SU-DHL-6 (cell line): ENCODE measurements at regions not wholly inside any gene's neighbourhood (a gene's known extent, or its start where the extent isn't known, plus 50 kb on each side); places are given as distances from the start of the nearest gene placed in this dataset.

ENCODE experiments used
- H2AFZ ChIP-seq: fragments of 200-600 bp; sonication (generic); 2 replicates; pipeline ENCODE4 v1.6.1; 2014; ENCODE audit warnings: low read depth, mild to moderate bottlenecking, moderate library complexity, mixed read lengths, antibody characterized with exemption, low read length; ENCODE audit not compliant: severe bottlenecking
- H3F3A ChIP-seq: fragments of 200-600 bp; shearing (Covaris generic); 2 replicates; pipeline ENCODE4 v1.6.0; 2016; ENCODE audit warnings: antibody characterized with exemption, mild to moderate bottlenecking; ENCODE audit not compliant: insufficient read depth
- H3K27ac ChIP-seq: fragments of 200-600 bp; sonication (generic); 2 replicates; pipeline ENCODE4 v1.5.1; 2016; ENCODE audit warnings: low read depth, mild to moderate bottlenecking, low read length, moderate library complexity, mixed read lengths
- H3K27me3 ChIP-seq: fragments of 200-600 bp; sonication (generic), shearing (Covaris generic); 2 replicates; pipeline ENCODE4 v1.6.0; 2014; ENCODE audit warnings: mild to moderate bottlenecking, low read length
- H3K36me3 ChIP-seq: fragments of 200-600 bp; sonication (generic); 2 replicates; pipeline ENCODE4 v1.6.1; 2014; ENCODE audit warnings: mild to moderate bottlenecking, low read length, mixed read lengths
- H3K4me2 ChIP-seq: fragments of 300-600, 200-600 bp; shearing (Covaris generic), sonication (generic); 2 replicates; pipeline ENCODE4 v1.6.0; 2014; ENCODE audit warnings: low read length, low read depth, mild to moderate bottlenecking; ENCODE audit not compliant: poor library complexity, severe bottlenecking
- H3K4me3 ChIP-seq: fragments of 200-600 bp; sonication (generic); 2 replicates; pipeline ENCODE4 v1.5.1; 2014; ENCODE audit warnings: antibody characterized with exemption, low read length, mild to moderate bottlenecking, mixed read lengths; ENCODE audit not compliant: insufficient read depth, poor library complexity, severe bottlenecking
- H3K79me2 ChIP-seq: fragments of 200-600 bp; sonication (generic); 2 replicates; pipeline ENCODE4 v1.6.1; 2014; ENCODE audit warnings: mild to moderate bottlenecking, low read length, moderate library complexity; ENCODE audit not compliant: insufficient read depth
- H3K9ac ChIP-seq: fragments of 200-600 bp; sonication (generic); 2 replicates; pipeline ENCODE4 v1.7.0; 2014; ENCODE audit warnings: mild to moderate bottlenecking, low read length
- H3K9me2 ChIP-seq: fragments of 200-600 bp; sonication (generic); replicated peaks from 2 replicates; pipeline ENCODE4 v1.6.1; 2014; ENCODE audit warnings: low read length; ENCODE audit not compliant: insufficient read depth
- H3K9me3 ChIP-seq: fragments of 200-600 bp; sonication (generic); 2 replicates; pipeline ENCODE4 v1.6.1; 2014; ENCODE audit warnings: low read length, mixed read lengths; ENCODE audit not compliant: insufficient read depth
- H4K20me1 ChIP-seq: fragments of 200-600 bp; sonication (generic); 2 replicates; pipeline ENCODE4 v1.6.1; 2014; ENCODE audit warnings: low read depth, mild to moderate bottlenecking, antibody characterized with exemption, low read length, moderate library complexity, mixed read lengths
- EZH2phosphoT487 ChIP-seq: fragments of 200-600 bp; sonication (generic), shearing (Covaris generic); conservative IDR thresholded peaks from 2 replicates; pipeline ENCODE4 v1.6.1; 2018; ENCODE audit warnings: mild to moderate bottlenecking, antibody characterized with exemption, low read length, moderate library complexity, mixed read lengths
- TF ChIP-seq, protein P1 (sequence below): fragments of 200-600 bp; sonication (generic); IDR thresholded peaks from one replicate; pipeline ENCODE4 v1.5.1; 2017; ENCODE audit warnings: antibody characterized with exemption, mild to moderate bottlenecking, low read length, moderate library complexity; ENCODE audit not compliant: insufficient read depth, poor library complexity, severe bottlenecking

DNA sequence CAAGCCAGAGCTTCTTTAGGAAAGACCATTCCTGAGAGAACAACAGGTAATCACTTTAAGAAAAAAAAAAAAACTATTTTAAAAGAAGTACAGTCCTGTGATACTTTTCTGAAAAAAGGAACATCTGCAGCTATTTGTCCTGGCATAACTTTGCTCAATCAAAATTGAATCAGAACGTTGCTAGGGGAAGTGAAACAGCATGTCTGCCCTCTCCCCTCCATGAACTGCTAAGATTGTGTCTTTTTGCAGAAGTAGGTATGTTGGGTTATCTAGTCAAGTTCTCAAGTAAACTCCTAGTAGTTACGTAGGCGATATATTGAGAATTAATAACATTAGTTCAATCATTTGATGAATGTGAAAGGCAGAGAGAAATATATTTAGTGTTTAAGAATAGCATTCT is 1013.3 kb downstream of the TUSC7 start:
- Histone ChIP-seq H3K9me2 (no peaks in the 10 kb centered on the region), H3F3A (no peaks in the 10 kb centered on the region), H4K20me1 (no peaks in the 10 kb centered on the region), H3K9ac (no peak overlapping the region), H3K4me2 (no peak overlapping the region), H3K27me3 (no peaks in the 10 kb centered on the region), H3K4me3 (no peak overlapping the region), H3K27ac (no peak overlapping the region), H3K79me2 (no peaks in the 10 kb centered on the region), H3K36me3 (no peaks in the 10 kb centered on the region), H3K9me3 (no peaks in the 10 kb centered on the region), H2AFZ (no peak overlapping the region)
- no peak for TF ChIP-seq EZH2phosphoT487
- TF ChIP-seq, protein P1, sequence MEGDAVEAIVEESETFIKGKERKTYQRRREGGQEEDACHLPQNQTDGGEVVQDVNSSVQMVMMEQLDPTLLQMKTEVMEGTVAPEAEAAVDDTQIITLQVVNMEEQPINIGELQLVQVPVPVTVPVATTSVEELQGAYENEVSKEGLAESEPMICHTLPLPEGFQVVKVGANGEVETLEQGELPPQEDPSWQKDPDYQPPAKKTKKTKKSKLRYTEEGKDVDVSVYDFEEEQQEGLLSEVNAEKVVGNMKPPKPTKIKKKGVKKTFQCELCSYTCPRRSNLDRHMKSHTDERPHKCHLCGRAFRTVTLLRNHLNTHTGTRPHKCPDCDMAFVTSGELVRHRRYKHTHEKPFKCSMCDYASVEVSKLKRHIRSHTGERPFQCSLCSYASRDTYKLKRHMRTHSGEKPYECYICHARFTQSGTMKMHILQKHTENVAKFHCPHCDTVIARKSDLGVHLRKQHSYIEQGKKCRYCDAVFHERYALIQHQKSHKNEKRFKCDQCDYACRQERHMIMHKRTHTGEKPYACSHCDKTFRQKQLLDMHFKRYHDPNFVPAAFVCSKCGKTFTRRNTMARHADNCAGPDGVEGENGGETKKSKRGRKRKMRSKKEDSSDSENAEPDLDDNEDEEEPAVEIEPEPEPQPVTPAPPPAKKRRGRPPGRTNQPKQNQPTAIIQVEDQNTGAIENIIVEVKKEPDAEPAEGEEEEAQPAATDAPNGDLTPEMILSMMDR, result no peak

DNA sequence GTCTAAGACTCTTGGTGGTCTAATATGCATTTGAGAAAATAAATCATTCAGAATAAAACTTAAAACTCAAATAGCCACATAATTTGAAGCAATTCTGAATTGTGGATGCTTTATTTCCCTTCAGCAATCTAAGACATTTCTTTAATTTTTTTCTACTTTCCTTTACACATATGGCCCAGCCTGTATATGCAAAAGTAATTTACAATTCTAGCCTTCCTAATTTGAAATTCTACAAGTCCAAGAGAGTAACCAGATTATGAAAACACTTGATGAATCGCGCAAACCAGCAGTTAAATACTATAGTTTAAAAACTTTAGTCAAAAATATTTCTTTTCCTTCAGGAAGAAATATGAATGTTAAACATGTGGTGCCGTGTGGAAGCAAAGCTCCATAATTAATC is 1014.2 kb downstream of the TUSC7 start:
- no peaks in the 10 kb centered on the region for H3K79me2 ChIP-seq

DNA sequence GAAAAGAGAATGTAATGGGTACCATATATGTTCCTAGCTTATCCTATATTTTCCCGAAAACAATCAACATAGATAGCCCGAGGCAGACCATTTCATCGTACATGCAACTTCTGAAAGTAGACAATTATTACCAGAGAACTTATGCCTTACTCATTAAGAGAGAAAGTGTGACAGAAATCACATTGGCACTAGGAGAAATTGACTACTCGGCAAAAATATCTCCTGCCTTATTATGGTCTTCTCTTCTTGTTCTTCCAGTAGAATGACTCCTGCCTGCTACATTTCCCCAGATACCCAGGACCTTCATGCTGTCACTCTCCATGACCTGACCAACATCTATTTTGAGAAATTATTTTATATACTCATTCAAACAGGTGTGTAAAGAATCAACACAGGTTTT is 1015.7 kb downstream of the TUSC7 start:
- no peaks in the 10 kb centered on the region for H3K79me2 ChIP-seq
- H3K27ac ChIP-seq, result no peak overlapping the region
- H3K4me3 ChIP-seq, result no peak overlapping the region
- H3K27me3 ChIP-seq, result no peaks in the 10 kb centered on the region
- no peak overlapping the region for H2AFZ ChIP-seq
- no peaks in the 10 kb centered on the region for H3K36me3 ChIP-seq
- no peak overlapping the region for H3K9ac ChIP-seq
- H4K20me1 ChIP-seq, result no peaks in the 10 kb centered on the region
- H3K9me2 ChIP-seq, result no peaks in the 10 kb centered on the region
- no peaks in the 10 kb centered on the region for H3F3A ChIP-seq
- TF ChIP-seq, protein P1, result no peak
- TF ChIP-seq EZH2phosphoT487, result no peak
- H3K4me2 ChIP-seq, result no peak overlapping the region
- no peaks in the 10 kb centered on the region for H3K9me3 ChIP-seq

More for the DNA sequence above, 1014.2 kb downstream of the TUSC7 start:
- Histone ChIP-seq H3K9me2 (no peaks in the 10 kb centered on the region), H3K4me2 (no peak overlapping the region), H3K9me3 (no peaks in the 10 kb centered on the region), H3K27me3 (no peaks in the 10 kb centered on the region), H3F3A (no peaks in the 10 kb centered on the region), H4K20me1 (no peaks in the 10 kb centered on the region), H3K27ac (no peak overlapping the region), H3K4me3 (no peak overlapping the region), H3K36me3 (no peaks in the 10 kb centered on the region), H3K9ac (no peak overlapping the region), H2AFZ (no peak overlapping the region)
- TF ChIP-seq, protein P1, result no peak
- no peak for TF ChIP-seq EZH2phosphoT487

DNA sequence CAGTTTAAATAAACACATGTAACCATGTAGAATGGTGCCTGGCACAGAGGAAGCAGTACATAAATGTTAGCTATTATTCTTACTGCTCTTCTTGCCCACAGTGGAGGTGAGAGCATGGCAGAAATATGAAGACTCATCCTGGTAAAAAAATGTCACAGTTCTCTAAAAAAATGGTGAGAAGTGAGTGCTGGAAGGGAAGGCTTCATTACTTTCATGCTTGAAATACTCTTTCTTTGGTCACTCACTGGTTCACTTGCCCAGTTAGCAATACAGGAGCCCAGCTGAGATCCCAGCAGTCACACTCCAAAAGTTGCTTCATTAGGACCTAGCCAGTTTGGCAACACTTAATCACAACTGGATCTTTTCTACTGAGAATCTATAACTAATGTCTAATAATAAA is 1017.2 kb downstream of the TUSC7 start:
- no peak overlapping the region for H3K4me2 ChIP-seq
- no peaks in the 10 kb centered on the region for H3K36me3 ChIP-seq
- no peaks in the 10 kb centered on the region for H3F3A ChIP-seq
- H3K4me3 ChIP-seq, result no peak overlapping the region
- H3K27me3 ChIP-seq, result no peaks in the 10 kb centered on the region
- no peaks in the 10 kb centered on the region for H4K20me1 ChIP-seq
- H3K9me3 ChIP-seq, result no peaks in the 10 kb centered on the region
- no peak overlapping the region for H3K9ac ChIP-seq
- H3K27ac ChIP-seq, result no peak overlapping the region
- no peak overlapping the region for H2AFZ ChIP-seq
- H3K9me2 ChIP-seq, result no peaks in the 10 kb centered on the region
- no peaks in the 10 kb centered on the region for H3K79me2 ChIP-seq
- TF ChIP-seq, protein P1, result no peak
- no peak for TF ChIP-seq EZH2phosphoT487
